Liver (tissue), 3 donors: ENCODE measurements at regions not wholly inside any gene's neighbourhood (a gene's known extent, or its start where the extent isn't known, plus 50 kb on each side); places are given as distances from the start of the nearest gene placed in this dataset.

Experiments
- CTCF ChIP-seq: fragments of 150-350 bp; IDR thresholded peaks from 2 replicates; pipeline ENCODE4 v1.5.1; 2017; ENCODE audit warnings: improper control_type of control experiment, low read depth, low read length; ENCODE audit not compliant: missing input control
- EGR1 ChIP-seq, 2 donors: IDR thresholded peaks; 2 replicates each; pipeline ENCODE4 v1.6.1; 2016 to 2018; ENCODE audit warnings: antibody characterized with exemption in 2 of 2, low read depth in 2 of 2
- FOXA1 ChIP-seq: IDR thresholded peaks from 2 replicates; pipeline ENCODE4 v1.6.1; 2016; ENCODE audit warnings: antibody characterized with exemption
- GABPA ChIP-seq, 2 donors: IDR thresholded peaks in 1 of 2; conservative IDR thresholded peaks in 1 of 2; 2 replicates each; pipeline ENCODE4 v1.6.1; 2016; ENCODE audit warnings: antibody characterized with exemption in 2 of 2, mild to moderate bottlenecking in 1 of 2, moderate library complexity in 1 of 2
- JUND ChIP-seq, 2 donors: IDR thresholded peaks; 2 replicates each; pipeline ENCODE4 v1.6.1; 2016; ENCODE audit warnings: antibody characterized with exemption in 2 of 2
- RAD21 ChIP-seq, 2 donors: IDR thresholded peaks; 2 replicates each; pipeline ENCODE4 v1.6.1; 2016; ENCODE audit warnings: antibody characterized with exemption in 2 of 2, mild to moderate bottlenecking in 2 of 2
- REST ChIP-seq: IDR thresholded peaks from 2 replicates; pipeline ENCODE4 v1.6.1; 2016; ENCODE audit warnings: antibody characterized with exemption, mild to moderate bottlenecking
- SP1 ChIP-seq: IDR thresholded peaks from 2 replicates; pipeline ENCODE4 v1.6.1; 2018; ENCODE audit warnings: antibody characterized with exemption, mild to moderate bottlenecking
- TAF1 ChIP-seq: conservative IDR thresholded peaks from 2 replicates; pipeline ENCODE4 v1.6.1; 2016; ENCODE audit warnings: antibody characterized with exemption, mild to moderate bottlenecking
- YY1 ChIP-seq: IDR thresholded peaks from 2 replicates; pipeline ENCODE4 v1.6.1; 2016; ENCODE audit warnings: antibody characterized with exemption, mild to moderate bottlenecking
- ZBTB33 ChIP-seq: IDR thresholded peaks from 2 replicates; pipeline ENCODE4 v1.6.1; 2016; ENCODE audit warnings: antibody characterized with exemption
- TF ChIP-seq, protein P1 (sequence below): IDR thresholded peaks from 2 replicates; pipeline ENCODE4 v1.6.1; 2016; ENCODE audit warnings: antibody characterized with exemption
- TF ChIP-seq, protein P2 (sequence below): IDR thresholded peaks from 2 replicates; pipeline ENCODE4 v1.6.1; 2016; ENCODE audit warnings: antibody characterized with exemption
- donor health status: healthy.
- donor health status: healthy.

DNA sequence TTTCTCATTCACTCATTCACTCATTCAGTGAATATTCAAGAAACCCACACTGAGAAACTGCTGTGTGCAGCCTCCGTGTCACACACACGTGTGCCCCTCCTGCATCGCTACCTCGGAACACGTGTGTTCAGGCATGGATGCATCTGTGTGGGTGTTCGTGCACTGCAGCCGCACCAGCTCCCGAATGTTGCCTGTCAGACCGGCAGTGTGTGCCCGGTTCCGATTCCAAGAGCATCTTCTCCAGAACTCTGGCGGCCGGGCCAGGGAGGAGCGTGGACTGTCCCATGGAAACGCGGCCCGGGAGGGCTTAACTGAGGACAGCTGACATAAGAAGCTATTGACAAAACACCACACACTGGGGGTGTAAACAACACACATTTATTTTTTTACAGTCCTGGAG is 216.0 kb downstream of the DLL1 start:
- TF ChIP-seq RAD21 (IDR thresholded peaks at IDR 0.05) (no peak), CTCF (no peak), JUND (IDR thresholded peaks at IDR 0.05) (no peak), SP1 (no peak), TAF1 (no peak), GABPA (IDR thresholded peaks at IDR 0.05 in 1 of 2, conservative IDR thresholded peaks at IDR 0.05 in 1 of 2) (no peak), REST (no peak), ZBTB33 (no peak), YY1 (no peak), FOXA1 (no peak), EGR1 (IDR thresholded peaks at IDR 0.05; ENCODE audit: low read depth in 2 of 2) (no peak)
- TF ChIP-seq, protein P1, sequence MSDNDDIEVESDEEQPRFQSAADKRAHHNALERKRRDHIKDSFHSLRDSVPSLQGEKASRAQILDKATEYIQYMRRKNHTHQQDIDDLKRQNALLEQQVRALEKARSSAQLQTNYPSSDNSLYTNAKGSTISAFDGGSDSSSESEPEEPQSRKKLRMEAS = no peak
- TF ChIP-seq, protein P2, sequence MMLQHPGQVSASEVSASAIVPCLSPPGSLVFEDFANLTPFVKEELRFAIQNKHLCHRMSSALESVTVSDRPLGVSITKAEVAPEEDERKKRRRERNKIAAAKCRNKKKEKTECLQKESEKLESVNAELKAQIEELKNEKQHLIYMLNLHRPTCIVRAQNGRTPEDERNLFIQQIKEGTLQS = no peak
